Mesenchymal stem cell (in vitro differentiated cells and primary cell): ENCODE measurements at regions not wholly inside any gene's neighbourhood (a gene's known extent, or its start where the extent isn't known, plus 50 kb on each side); places are given as distances from the start of the nearest gene placed in this dataset.

ENCODE experiments used
- DNase-seq: peaks from one replicate; pipeline ENCODE4 v3.0.0-alpha.2; 2013
- H2AFZ ChIP-seq: one replicate; pipeline ENCODE4 v1.6.1; 2013; ENCODE audit warnings: low read depth, mild to moderate bottlenecking, control low read depth, inconsistent platforms, low read length, moderate library complexity
- H2AK5ac ChIP-seq: 2 replicates; pipeline ENCODE4 v1.6.1; 2013; ENCODE audit warnings: low read length, moderate library complexity, mild to moderate bottlenecking, inconsistent platforms; ENCODE audit not compliant: severe bottlenecking
- H2BK120ac ChIP-seq: one replicate; pipeline ENCODE4 v1.6.1; 2013; ENCODE audit warnings: low read depth, mild to moderate bottlenecking, inconsistent platforms, low read length, moderate library complexity
- H2BK12ac ChIP-seq, 2 experiments: one replicate each; pipeline ENCODE4 v1.6.1; 2013; ENCODE audit warnings: inconsistent platforms in 2 of 2, low read length in 2 of 2, mild to moderate bottlenecking in 2 of 2, moderate library complexity in 2 of 2, control low read depth in 1 of 2
- H2BK15ac ChIP-seq: one replicate; pipeline ENCODE4 v1.6.1; 2013; ENCODE audit warnings: mild to moderate bottlenecking, low read depth, inconsistent platforms; ENCODE audit not compliant: poor library complexity, severe bottlenecking
- H2BK5ac ChIP-seq: 2 replicates; pipeline ENCODE4 v1.6.1; 2013; ENCODE audit warnings: low read depth, mild to moderate bottlenecking, low read length, control low read depth, inconsistent platforms; ENCODE audit not compliant: poor library complexity, severe bottlenecking
- H3K14ac ChIP-seq, 2 experiments: one replicate each; pipeline ENCODE4 v1.6.1; 2013; ENCODE audit warnings: inconsistent platforms in 2 of 2, low read length in 2 of 2, control low read depth in 1 of 2, mild to moderate bottlenecking in 1 of 2, moderate library complexity in 1 of 2
- H3K18ac ChIP-seq, 2 experiments: one replicate each; pipeline ENCODE4 v1.6.1; 2013; ENCODE audit warnings: inconsistent platforms in 2 of 2, low read length in 2 of 2, control low read depth in 1 of 2, low read depth in 1 of 2, mild to moderate bottlenecking in 1 of 2
- H3K23ac ChIP-seq, 2 experiments: one replicate each; pipeline ENCODE4 v1.6.1; 2013; ENCODE audit warnings: inconsistent platforms in 2 of 2, low read length in 2 of 2, mild to moderate bottlenecking in 2 of 2, moderate library complexity in 2 of 2, control low read depth in 1 of 2
- H3K27ac ChIP-seq: 2 replicates; pipeline ENCODE4 v1.5.1; 2013; ENCODE audit warnings: mild to moderate bottlenecking, moderate library complexity, low read length, control low read depth, inconsistent platforms; ENCODE audit not compliant: poor library complexity, severe bottlenecking
- H3K27me3 ChIP-seq, 2 experiments: 2 replicates each; pipeline versions ENCODE4 v1.6.1 to v1.7.0; 2013; ENCODE audit warnings: low read length in 2 of 2, mild to moderate bottlenecking in 2 of 2, moderate library complexity in 2 of 2, control low read depth in 1 of 2, inconsistent platforms in 1 of 2; ENCODE audit not compliant: control insufficient read depth in 1 of 2, insufficient read depth in 1 of 2
- H3K36me3 ChIP-seq, 2 experiments: 2 replicates each; pipeline versions ENCODE4 v1.6.1 to v1.7.0; 2013; ENCODE audit warnings: low read length in 2 of 2, control low read depth in 1 of 2, inconsistent platforms in 1 of 2, low read depth in 1 of 2, mild to moderate bottlenecking in 1 of 2; ENCODE audit not compliant: insufficient read depth in 2 of 2, control insufficient read depth in 1 of 2
- H3K4ac ChIP-seq, 2 experiments: one replicate each; pipeline ENCODE4 v1.6.1; 2013; ENCODE audit warnings: inconsistent platforms in 2 of 2, low read length in 2 of 2, mild to moderate bottlenecking in 2 of 2, moderate library complexity in 2 of 2, control low read depth in 1 of 2, low read depth in 1 of 2
- H3K4me1 ChIP-seq: 2 replicates; pipeline ENCODE4 v1.6.1; 2013; ENCODE audit warnings: low read depth, low read length, control low read depth; ENCODE audit not compliant: control insufficient read depth, insufficient read depth
- H3K4me2 ChIP-seq: 2 replicates; pipeline ENCODE4 v1.6.1; 2013; ENCODE audit warnings: low read length, mild to moderate bottlenecking, inconsistent platforms; ENCODE audit not compliant: poor library complexity, severe bottlenecking
- H3K4me3 ChIP-seq, 2 experiments: 2 replicates each; pipeline versions ENCODE4 v1.5.1 to v1.7.0; 2013; ENCODE audit warnings: low read length in 2 of 2, mild to moderate bottlenecking in 2 of 2, control low read depth in 1 of 2, low read depth in 1 of 2; ENCODE audit not compliant: insufficient read depth in 1 of 2
- H3K79me1 ChIP-seq: replicated peaks from 2 replicates; pipeline ENCODE4 v1.6.1; 2013; ENCODE audit warnings: mild to moderate bottlenecking, control low read depth, low read length, inconsistent platforms; ENCODE audit not compliant: poor library complexity, severe bottlenecking
- H3K9ac ChIP-seq: 2 replicates; pipeline ENCODE4 v1.7.0; 2013; ENCODE audit warnings: mild to moderate bottlenecking, low read length, moderate library complexity
- H3K9me3 ChIP-seq: 2 replicates; pipeline ENCODE4 v1.7.0; 2013; ENCODE audit warnings: mild to moderate bottlenecking, low read length; ENCODE audit not compliant: control insufficient read depth
- H4K8ac ChIP-seq: one replicate; pipeline ENCODE4 v1.6.1; 2013; ENCODE audit warnings: inconsistent platforms, mild to moderate bottlenecking, low read length, moderate library complexity
- H4K91ac ChIP-seq: one replicate; pipeline ENCODE4 v1.6.1; 2013; ENCODE audit warnings: mild to moderate bottlenecking, low read length, inconsistent platforms
- WGBS: methylation state at CpG from one replicate; pipeline ENCODE4 v1.1.7; 2013; ENCODE audit warnings: mixed read lengths; 5-methylcytosine and 5-hydroxymethylcytosine counted together

DNA sequence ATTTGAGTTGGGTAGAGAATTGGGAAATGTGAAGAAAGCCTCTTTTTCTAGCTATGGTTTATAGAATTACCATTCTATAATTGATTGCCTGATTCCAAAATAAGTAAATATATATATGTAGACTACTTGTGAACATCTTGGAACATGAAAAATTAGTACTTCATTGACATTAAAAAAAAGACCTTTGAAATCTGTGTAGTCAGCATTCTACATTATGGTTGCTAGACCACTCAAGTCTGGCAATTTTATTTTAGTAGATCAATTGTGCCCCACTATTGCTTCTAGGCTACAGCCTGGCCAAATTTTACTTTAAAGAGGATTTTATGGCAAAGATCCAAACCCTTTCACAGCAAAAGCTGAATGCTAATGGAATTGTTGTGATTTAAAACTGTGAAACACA lies 279.8 kb downstream of the IKZF2 start:
- Histone ChIP-seq H2AFZ (no peak overlapping the region), H3K18ac (no peak overlapping the region), H2BK5ac (no peak overlapping the region), H3K4me1 (no peaks in the 10 kb centered on the region), H3K36me3 (no peaks in the 10 kb centered on the region), H3K27ac (no peak overlapping the region), H3K9me3 (peaks cover 37% of the 10 kb centered on the region), H4K91ac (no peak overlapping the region), H2BK12ac (no peak overlapping the region), H3K23ac (no peak overlapping the region), H3K27me3 (no peaks in the 10 kb centered on the region), H3K4ac (no peak overlapping the region), H4K8ac (no peak overlapping the region), H2BK120ac (no peak overlapping the region), H3K14ac (no peak overlapping the region), H3K4me2 (no peak overlapping the region), H3K4me3 (no peak overlapping the region), H3K9ac (no peak overlapping the region), H2BK15ac (no peak overlapping the region), H2AK5ac (no peak overlapping the region), H3K79me1 (no peaks in the 10 kb centered on the region)
- DNase-seq = no peak

DNA sequence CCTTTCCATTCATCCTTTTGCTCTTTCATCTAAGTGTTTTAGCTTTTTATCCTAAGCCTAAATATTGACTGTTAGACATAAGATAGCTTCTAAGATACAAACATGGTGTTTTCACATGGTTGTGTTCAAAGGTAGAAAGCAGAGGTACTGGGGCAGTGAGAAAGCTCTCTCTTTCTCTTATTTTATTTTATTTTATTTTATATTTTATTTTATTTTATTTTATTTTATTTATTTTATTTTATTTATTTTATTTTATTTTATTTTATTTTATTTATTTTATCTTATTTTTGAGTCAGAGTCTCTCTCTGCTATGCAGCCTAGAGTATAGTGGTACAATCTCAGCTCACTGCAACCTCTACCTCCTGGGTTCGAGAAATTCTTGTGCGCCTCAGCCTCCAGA lies 287.2 kb downstream of the IKZF2 start:
- Histone ChIP-seq H3K9ac (no peak overlapping the region), H3K4me3 (no peak overlapping the region), H3K4ac (no peak overlapping the region), H3K14ac (no peak overlapping the region), H3K79me1 (no peaks in the 10 kb centered on the region), H3K36me3 (no peaks in the 10 kb centered on the region), H2AFZ (no peak overlapping the region), H3K4me2 (no peak overlapping the region), H3K4me1 (no peaks in the 10 kb centered on the region), H3K9me3 (peaks cover 54% of the 10 kb centered on the region), H2BK15ac (no peak overlapping the region), H3K27ac (no peak overlapping the region), H2BK120ac (no peak overlapping the region), H2BK5ac (no peak overlapping the region), H2BK12ac (no peak overlapping the region), H3K27me3 (no peaks in the 10 kb centered on the region), H4K8ac (no peak overlapping the region), H3K18ac (no peak overlapping the region), H3K23ac (no peak overlapping the region), H2AK5ac (no peak overlapping the region), H4K91ac (no peak overlapping the region)
- DNase-seq = no peak
- WGBS = 83% methylated on average over 2 of the region's 2 CpGs

DNA sequence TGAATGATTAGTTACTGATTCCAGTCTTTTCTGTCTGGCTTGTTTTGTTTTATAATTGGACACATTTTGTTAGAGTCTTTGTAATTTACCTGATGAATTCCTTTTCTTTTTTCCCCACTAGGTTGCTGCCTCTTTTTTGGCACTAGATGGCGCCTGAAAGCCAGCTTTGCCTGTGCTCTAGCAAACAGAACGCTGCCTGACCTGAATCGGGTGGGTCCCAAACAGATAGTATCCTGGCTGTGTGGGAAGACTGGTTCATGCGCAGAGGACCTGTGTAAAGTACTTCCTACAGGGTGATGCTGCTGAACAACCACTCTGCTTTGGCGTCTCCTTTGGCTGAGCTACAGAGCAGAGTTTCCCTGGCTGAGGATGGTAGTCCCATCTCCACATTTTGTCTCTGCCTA lies 288.2 kb downstream of the IKZF2 start:
- WGBS = 29% methylated on average over 5 of the region's 5 CpGs
- Histone ChIP-seq H2AFZ (no peak overlapping the region), H3K27ac (no peak overlapping the region), H3K79me1 (no peaks in the 10 kb centered on the region), H3K18ac (no peak overlapping the region), H2BK12ac (no peak overlapping the region), H3K36me3 (no peaks in the 10 kb centered on the region), H3K23ac (no peak overlapping the region), H2AK5ac (no peak overlapping the region), H3K4ac (no peak overlapping the region), H3K14ac (no peak overlapping the region), H4K8ac (no peak overlapping the region), H3K9ac (no peak overlapping the region), H2BK5ac (no peak overlapping the region), H2BK120ac (no peak overlapping the region), H3K4me3 (no peak overlapping the region), H3K4me1 (peaks cover 2% of the 10 kb centered on the region), H4K91ac (no peak overlapping the region), H3K4me2 (no peak overlapping the region), H3K9me3 (peaks cover 50% of the 10 kb centered on the region), H2BK15ac (no peak overlapping the region), H3K27me3 (no peaks in the 10 kb centered on the region)
- peak; percentile 26 for DNase-seq

DNA sequence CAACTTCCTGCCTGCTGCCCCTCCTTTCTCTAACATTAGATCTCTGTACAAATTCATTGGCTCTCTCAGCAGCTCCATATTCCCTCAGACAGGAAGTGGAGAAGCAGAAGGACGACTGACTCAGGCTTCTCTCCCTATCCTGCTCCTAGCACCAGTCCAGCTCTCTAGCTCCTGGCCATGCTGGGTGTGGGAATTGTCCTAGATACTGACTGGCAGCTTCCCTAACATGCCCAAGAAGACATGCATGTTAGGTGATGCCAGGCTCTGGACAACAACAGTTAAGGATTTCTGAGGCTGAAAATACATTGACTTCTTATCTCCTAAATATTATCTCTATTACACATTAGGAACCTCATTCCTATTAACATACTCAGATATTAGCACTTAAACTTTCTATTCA lies 292.9 kb downstream of the IKZF2 start:
- H4K8ac ChIP-seq = no peak overlapping the region
- H3K4ac ChIP-seq = no peak overlapping the region
- H3K79me1 ChIP-seq = no peaks in the 10 kb centered on the region
- H3K18ac ChIP-seq = peak overlapping the region in 1 of 2 experiments; percentile 76
- no peaks in the 10 kb centered on the region for H3K36me3 ChIP-seq
- H3K23ac ChIP-seq = peak overlapping the region in 1 of 2 experiments; percentile 69
- H3K4me1 ChIP-seq = peaks cover 2% of the 10 kb centered on the region
- no peak overlapping the region for H3K4me2 ChIP-seq
- H3K27me3 ChIP-seq = no peaks in the 10 kb centered on the region
- H2BK5ac ChIP-seq = no peak overlapping the region
- no peak overlapping the region for H2BK120ac ChIP-seq
- H2BK12ac ChIP-seq = no peak overlapping the region
- no peak overlapping the region for H3K27ac ChIP-seq
- no peak overlapping the region for H2BK15ac ChIP-seq
- no peak overlapping the region for H3K4me3 ChIP-seq
- peaks cover 15% of the 10 kb centered on the region for H3K9me3 ChIP-seq
- no peak overlapping the region for H3K14ac ChIP-seq
- no peak overlapping the region for H4K91ac ChIP-seq
- no peak overlapping the region for H2AFZ ChIP-seq
- WGBS = 33% methylated on average over 1 of the region's 1 CpG
- H3K9ac ChIP-seq = no peak overlapping the region
- DNase-seq = no peak
- no peak overlapping the region for H2AK5ac ChIP-seq
